ENCODE measurements at regions not wholly inside any gene's neighbourhood (a gene's known extent, or its start where the extent isn't known, plus 50 kb on each side); places are given as distances from the start of the nearest gene placed in this dataset.

GRCh38 chr11:127075758-127076157, 75.2 kb upstream of the KIRREL3 start:
- Histone ChIP-seq H3K4me1 (ENCODE audit: insufficient read depth, low read length, poor library complexity, severe bottlenecking) (peaks cover 19% of the 10 kb centered on the region), H3K4me3 (ENCODE audit: low read depth, low read length, poor library complexity, severe bottlenecking) (no peak overlapping the region), H3K9me3 (ENCODE audit: low read length) (no peaks in the 10 kb centered on the region), H3K9me2 (ENCODE audit: insufficient read depth, low read length) (no peaks in the 10 kb centered on the region), H3K27ac (ENCODE audit: low read depth, low read length, poor library complexity, severe bottlenecking) (no peak overlapping the region), H3K79me2 (ENCODE audit: insufficient read depth, low read depth, low read length) (no peaks in the 10 kb centered on the region), H2AFZ (ENCODE audit: low read length) (no peak overlapping the region), H3K4me2 (ENCODE audit: low read length) (no peak overlapping the region), H4K20me1 (ENCODE audit: insufficient read depth, low read length) (no peaks in the 10 kb centered on the region), H3K36me3 (ENCODE audit: insufficient read depth, low read length) (no peaks in the 10 kb centered on the region)
- POLR2A ChIA-PET: no interaction called here
- CTCF ChIA-PET (ENCODE audit: unreplicated experiment): no interaction called here
- no TSS peak for BruUV-seq (replicated peaks)
- DNase-seq (ENCODE audit: low spot score): no peak
- TF ChIP-seq EZH2phosphoT487 (IDR thresholded peaks at IDR 0.05; ENCODE audit: borderline replicate concordance, low read depth, low read length) (no peak), CTCF (conservative IDR thresholded peaks at IDR 0.05; ENCODE audit: low read length) (no peak)
- intact Hi-C loops (cut with micrococcal nuclease; ENCODE audit: unreplicated experiment): no loop called here

GRCh38 chr11:127074151-127074761, 73.7 kb upstream of the KIRREL3 start:
- TF ChIP-seq CTCF (conservative IDR thresholded peaks at IDR 0.05; ENCODE audit: low read length) (peak; percentile 76), EZH2phosphoT487 (IDR thresholded peaks at IDR 0.05; ENCODE audit: borderline replicate concordance, low read depth, low read length) (no peak)
- Histone ChIP-seq H3K4me3 (ENCODE audit: low read depth, low read length, poor library complexity, severe bottlenecking) (peak overlapping the region; percentile 32), H3K36me3 (ENCODE audit: insufficient read depth, low read length) (no peaks in the 10 kb centered on the region), H3K79me2 (ENCODE audit: insufficient read depth, low read depth, low read length) (no peaks in the 10 kb centered on the region), H3K4me2 (ENCODE audit: low read length) (peak overlapping the region; percentile 71), H3K27ac (ENCODE audit: low read depth, low read length, poor library complexity, severe bottlenecking) (peak overlapping the region; percentile 53), H2AFZ (ENCODE audit: low read length) (no peak overlapping the region), H3K4me1 (ENCODE audit: insufficient read depth, low read length, poor library complexity, severe bottlenecking) (peaks cover 19% of the 10 kb centered on the region), H3K9me2 (ENCODE audit: insufficient read depth, low read length) (no peaks in the 10 kb centered on the region), H4K20me1 (ENCODE audit: insufficient read depth, low read length) (no peaks in the 10 kb centered on the region), H3K9me3 (ENCODE audit: low read length) (no peaks in the 10 kb centered on the region)
- BruUV-seq (replicated peaks): no TSS peak
- intact Hi-C loops (cut with micrococcal nuclease; ENCODE audit: unreplicated experiment): loop anchor here (1.0 kb wide), 1 partner anchor 633 kb away; no protein-coding TSS in a partner anchor
- peak; percentile 77 for DNase-seq (ENCODE audit: low spot score)
- ChIA-PET POLR2A (no interaction called here), CTCF (ENCODE audit: unreplicated experiment) (no interaction called here)

DNA sequence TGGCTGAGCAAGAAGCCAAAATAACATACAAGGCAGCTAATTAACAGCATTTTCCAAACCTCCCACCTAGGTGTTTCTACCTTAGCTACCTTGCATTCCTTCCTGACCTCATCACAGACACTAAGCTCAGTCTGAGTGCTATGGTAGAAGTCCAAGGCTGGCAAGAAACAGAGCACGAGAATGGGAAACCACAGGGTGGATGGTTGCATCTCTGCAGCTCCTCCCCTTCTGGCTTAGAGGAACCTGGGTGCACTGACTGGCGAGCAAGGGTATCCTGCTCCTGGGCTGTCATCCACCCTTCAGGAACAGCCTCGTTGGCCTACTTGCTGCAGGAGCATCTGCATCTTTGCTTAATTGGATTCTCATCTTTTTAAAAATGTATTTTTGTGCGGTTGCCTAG, 73.1 kb upstream of the KIRREL3 start:
- Histone ChIP-seq H3K4me3 (ENCODE audit: low read depth, low read length, poor library complexity, severe bottlenecking) (no peak overlapping the region), H3K9me2 (ENCODE audit: insufficient read depth, low read length) (no peaks in the 10 kb centered on the region), H3K4me1 (ENCODE audit: insufficient read depth, low read length, poor library complexity, severe bottlenecking) (peaks cover 19% of the 10 kb centered on the region), H2AFZ (ENCODE audit: low read length) (no peak overlapping the region), H3K79me2 (ENCODE audit: insufficient read depth, low read depth, low read length) (no peaks in the 10 kb centered on the region), H3K27ac (ENCODE audit: low read depth, low read length, poor library complexity, severe bottlenecking) (no peak overlapping the region), H3K4me2 (ENCODE audit: low read length) (peak overlapping the region; percentile 71), H3K36me3 (ENCODE audit: insufficient read depth, low read length) (no peaks in the 10 kb centered on the region), H3K9me3 (ENCODE audit: low read length) (no peaks in the 10 kb centered on the region), H4K20me1 (ENCODE audit: insufficient read depth, low read length) (no peaks in the 10 kb centered on the region)
- ChIA-PET CTCF (ENCODE audit: unreplicated experiment) (no interaction called here), POLR2A (no interaction called here)
- DNase-seq (ENCODE audit: low spot score): no peak
- no peak for TF ChIP-seq CTCF (conservative IDR thresholded peaks at IDR 0.05; ENCODE audit: low read length)
- TF ChIP-seq EZH2phosphoT487 (IDR thresholded peaks at IDR 0.05; ENCODE audit: borderline replicate concordance, low read depth, low read length): no peak
- intact Hi-C loops (cut with micrococcal nuclease; ENCODE audit: unreplicated experiment): loop anchor here (1.0 kb wide), 1 partner anchor 632 kb away; no protein-coding TSS in a partner anchor
- no TSS peak for BruUV-seq (replicated peaks)
